SU-DHL-6 (cell line): ENCODE measurements at regions not wholly inside any gene's neighbourhood (a gene's known extent, or its start where the extent isn't known, plus 50 kb on each side); places are given as distances from the start of the nearest gene placed in this dataset.

Source experiments
- H2AFZ ChIP-seq: fragments of 200-600 bp; sonication (generic); 2 replicates; pipeline ENCODE4 v1.6.1; 2014; ENCODE audit warnings: low read depth, mild to moderate bottlenecking, moderate library complexity, mixed read lengths, antibody characterized with exemption, low read length; ENCODE audit not compliant: severe bottlenecking
- H3F3A ChIP-seq: fragments of 200-600 bp; shearing (Covaris generic); 2 replicates; pipeline ENCODE4 v1.6.0; 2016; ENCODE audit warnings: antibody characterized with exemption, mild to moderate bottlenecking; ENCODE audit not compliant: insufficient read depth
- H3K27ac ChIP-seq: fragments of 200-600 bp; sonication (generic); 2 replicates; pipeline ENCODE4 v1.5.1; 2016; ENCODE audit warnings: low read depth, mild to moderate bottlenecking, low read length, moderate library complexity, mixed read lengths
- H3K27me3 ChIP-seq: fragments of 200-600 bp; sonication (generic), shearing (Covaris generic); 2 replicates; pipeline ENCODE4 v1.6.0; 2014; ENCODE audit warnings: mild to moderate bottlenecking, low read length
- H3K36me3 ChIP-seq: fragments of 200-600 bp; sonication (generic); 2 replicates; pipeline ENCODE4 v1.6.1; 2014; ENCODE audit warnings: mild to moderate bottlenecking, low read length, mixed read lengths
- H3K4me2 ChIP-seq: fragments of 300-600, 200-600 bp; shearing (Covaris generic), sonication (generic); 2 replicates; pipeline ENCODE4 v1.6.0; 2014; ENCODE audit warnings: low read length, low read depth, mild to moderate bottlenecking; ENCODE audit not compliant: poor library complexity, severe bottlenecking
- H3K4me3 ChIP-seq: fragments of 200-600 bp; sonication (generic); 2 replicates; pipeline ENCODE4 v1.5.1; 2014; ENCODE audit warnings: antibody characterized with exemption, low read length, mild to moderate bottlenecking, mixed read lengths; ENCODE audit not compliant: insufficient read depth, poor library complexity, severe bottlenecking
- H3K79me2 ChIP-seq: fragments of 200-600 bp; sonication (generic); 2 replicates; pipeline ENCODE4 v1.6.1; 2014; ENCODE audit warnings: mild to moderate bottlenecking, low read length, moderate library complexity; ENCODE audit not compliant: insufficient read depth
- H3K9ac ChIP-seq: fragments of 200-600 bp; sonication (generic); 2 replicates; pipeline ENCODE4 v1.7.0; 2014; ENCODE audit warnings: mild to moderate bottlenecking, low read length
- H3K9me2 ChIP-seq: fragments of 200-600 bp; sonication (generic); replicated peaks from 2 replicates; pipeline ENCODE4 v1.6.1; 2014; ENCODE audit warnings: low read length; ENCODE audit not compliant: insufficient read depth
- H3K9me3 ChIP-seq: fragments of 200-600 bp; sonication (generic); 2 replicates; pipeline ENCODE4 v1.6.1; 2014; ENCODE audit warnings: low read length, mixed read lengths; ENCODE audit not compliant: insufficient read depth
- H4K20me1 ChIP-seq: fragments of 200-600 bp; sonication (generic); 2 replicates; pipeline ENCODE4 v1.6.1; 2014; ENCODE audit warnings: low read depth, mild to moderate bottlenecking, antibody characterized with exemption, low read length, moderate library complexity, mixed read lengths
- CTCF ChIP-seq: fragments of 200-600 bp; sonication (generic); IDR thresholded peaks from one replicate; pipeline ENCODE4 v1.5.1; 2017; ENCODE audit warnings: antibody characterized with exemption, mild to moderate bottlenecking, low read length, moderate library complexity; ENCODE audit not compliant: insufficient read depth, poor library complexity, severe bottlenecking
- EZH2phosphoT487 ChIP-seq: fragments of 200-600 bp; sonication (generic), shearing (Covaris generic); conservative IDR thresholded peaks from 2 replicates; pipeline ENCODE4 v1.6.1; 2018; ENCODE audit warnings: mild to moderate bottlenecking, antibody characterized with exemption, low read length, moderate library complexity, mixed read lengths

- Histone ChIP-seq H3K36me3 (no peaks in the 10 kb centered on the region), H3K9ac (no peak overlapping the region), H3K79me2 (no peaks in the 10 kb centered on the region), H3K27ac (no peak overlapping the region), H3K9me2 (no peaks in the 10 kb centered on the region), H3K4me2 (no peak overlapping the region), H4K20me1 (no peaks in the 10 kb centered on the region), H2AFZ (no peak overlapping the region), H3K9me3 (no peaks in the 10 kb centered on the region), H3K27me3 (no peaks in the 10 kb centered on the region), H3K4me3 (no peak overlapping the region), H3F3A (no peaks in the 10 kb centered on the region)
- TF ChIP-seq EZH2phosphoT487, result no peak
- no peak for TF ChIP-seq CTCF
Observed at GRCh38 chr4:124111922-124112321, 600.6 kb downstream of the ANKRD50 start.

GRCh38 chr4:124118061-124118460 is 594.5 kb downstream of the ANKRD50 start:
- no peaks in the 10 kb centered on the region for H4K20me1 ChIP-seq

GRCh38 chr4:124121461-124121971 is 591.0 kb downstream of the ANKRD50 start:
- no peaks in the 10 kb centered on the region for H3K36me3 ChIP-seq
- H3K27me3 ChIP-seq, result no peaks in the 10 kb centered on the region
- no peak overlapping the region for H3K4me2 ChIP-seq
- H2AFZ ChIP-seq, result no peak overlapping the region
- H3K4me3 ChIP-seq, result no peak overlapping the region
- H3K9me2 ChIP-seq, result no peaks in the 10 kb centered on the region
- no peaks in the 10 kb centered on the region for H4K20me1 ChIP-seq
- TF ChIP-seq EZH2phosphoT487 (no peak), CTCF (no peak)
- H3K27ac ChIP-seq, result no peak overlapping the region
- no peaks in the 10 kb centered on the region for H3F3A ChIP-seq
- no peaks in the 10 kb centered on the region for H3K9me3 ChIP-seq
- H3K9ac ChIP-seq, result no peak overlapping the region
- H3K79me2 ChIP-seq, result no peaks in the 10 kb centered on the region

More at GRCh38 chr4:124118061-124118460, 594.5 kb downstream of the ANKRD50 start:
- Histone ChIP-seq H3K4me3 (no peak overlapping the region), H3K9me3 (no peaks in the 10 kb centered on the region), H2AFZ (no peak overlapping the region), H3K9me2 (no peaks in the 10 kb centered on the region), H3K4me2 (no peak overlapping the region), H3K9ac (no peak overlapping the region), H3F3A (no peaks in the 10 kb centered on the region), H3K27me3 (no peaks in the 10 kb centered on the region), H3K36me3 (no peaks in the 10 kb centered on the region), H3K27ac (no peak overlapping the region), H3K79me2 (no peaks in the 10 kb centered on the region)
- TF ChIP-seq EZH2phosphoT487, result no peak
- TF ChIP-seq CTCF, result no peak
